Stimulated activated CD8-positive, alpha-beta memory T cell treated with anti-CD3 and anti-CD28 coated beads, Interleukin-2, amount 100 ng/mL, for 48 hours (primary cell): ENCODE measurements at regions not wholly inside any gene's neighbourhood (a gene's known extent, or its start where the extent isn't known, plus 50 kb on each side); places are given as distances from the start of the nearest gene placed in this dataset.
"Not testable (repeated sequence)": the region's sequence is repeated elsewhere in the genome, so short reads cannot be mapped to it uniquely, and the experiment has no call there.

Experiments
- DNase-seq, 2 donors: peaks; one replicate each; pipeline ENCODE4 v3.0.0-alpha.2; 2020; ENCODE audit warnings: low read depth in 2 of 2

GRCh38 chr2:58796239-58796910, 555.2 kb upstream of the FANCL start:
- DNase-seq = no peak

- no peak for DNase-seq
Measured at GRCh38 chr2:58794916-58795315, 553.8 kb upstream of the FANCL start.

GRCh38 chr2:58794103-58794502, 553.0 kb upstream of the FANCL start:
- DNase-seq = no peak

DNA sequence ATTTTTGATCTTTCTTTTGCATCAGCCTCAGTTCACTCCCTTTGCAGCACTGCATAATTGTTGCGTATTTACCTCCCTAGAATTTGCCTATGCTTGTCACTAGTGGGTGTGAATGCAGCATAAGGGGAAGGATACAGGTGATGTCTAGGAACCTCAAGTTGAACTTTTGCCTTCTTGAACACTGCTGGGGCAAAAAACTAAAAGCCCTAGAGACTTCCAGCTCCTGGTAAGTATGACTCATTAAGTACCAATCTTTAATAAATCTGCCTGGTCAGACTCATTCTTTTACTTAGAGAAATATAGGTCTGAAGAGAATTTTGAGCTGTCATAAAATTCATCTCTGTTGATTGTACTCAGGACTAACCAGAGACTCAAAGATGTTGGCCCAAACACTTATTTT, 547.3 kb upstream of the FANCL start:
- no peak for DNase-seq

- DNase-seq = no peak
Measured at GRCh38 chr2:58770846-58771245, 529.7 kb upstream of the FANCL start.

DNA sequence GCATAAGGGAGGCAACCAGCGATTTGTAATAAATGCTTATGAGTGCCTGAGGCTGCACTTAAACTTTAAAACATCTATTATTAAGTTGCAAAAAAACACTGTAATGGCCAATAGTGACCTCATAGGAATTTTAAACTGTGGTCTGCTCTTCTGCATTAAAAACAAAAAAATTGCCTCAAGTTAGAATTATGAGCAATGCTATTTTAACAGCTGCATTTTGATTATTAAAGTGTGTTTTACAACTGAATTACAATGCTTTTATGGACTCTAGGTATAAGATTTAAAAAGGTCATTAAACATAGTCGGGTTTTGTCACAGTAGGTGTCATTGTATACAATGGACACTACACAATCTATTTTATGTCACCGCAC, 528.7 kb upstream of the FANCL start:
- DNase-seq = no peak

DNA sequence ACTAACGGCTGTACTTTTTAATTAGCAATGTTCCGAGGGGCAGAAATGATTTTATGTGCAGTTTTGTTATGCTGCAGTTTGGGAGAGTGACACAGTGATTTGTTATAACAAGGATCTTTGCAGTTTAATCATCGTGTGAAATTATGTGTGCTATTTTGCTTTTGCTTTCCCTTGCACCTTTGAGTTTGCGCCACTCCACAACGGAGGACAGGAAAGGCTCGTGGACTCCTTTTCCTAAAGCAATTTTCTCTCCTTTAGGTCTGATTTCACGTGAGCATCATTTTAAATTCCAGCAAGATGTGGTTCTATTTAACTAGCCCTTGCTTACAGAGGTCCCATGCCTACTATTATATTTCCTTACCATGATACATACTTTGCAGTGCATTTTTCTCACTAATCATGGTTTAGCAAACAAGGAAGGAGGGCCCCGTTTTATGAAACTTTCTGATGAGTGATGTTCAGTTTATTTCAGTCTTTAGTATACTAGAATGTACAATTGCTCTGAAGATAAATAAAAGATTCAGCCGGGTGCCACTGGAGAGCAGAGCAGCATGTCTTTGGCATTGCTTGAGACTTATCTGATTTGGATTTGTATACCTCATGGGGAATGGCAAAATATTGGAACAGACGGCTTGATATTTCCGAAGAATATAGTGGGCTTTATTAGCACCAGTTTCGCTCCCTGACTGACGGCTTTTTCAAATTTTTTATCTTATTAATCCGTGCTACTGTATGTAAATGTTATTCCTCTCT, 528.2 kb upstream of the FANCL start:
- DNase-seq = no peak

DNA sequence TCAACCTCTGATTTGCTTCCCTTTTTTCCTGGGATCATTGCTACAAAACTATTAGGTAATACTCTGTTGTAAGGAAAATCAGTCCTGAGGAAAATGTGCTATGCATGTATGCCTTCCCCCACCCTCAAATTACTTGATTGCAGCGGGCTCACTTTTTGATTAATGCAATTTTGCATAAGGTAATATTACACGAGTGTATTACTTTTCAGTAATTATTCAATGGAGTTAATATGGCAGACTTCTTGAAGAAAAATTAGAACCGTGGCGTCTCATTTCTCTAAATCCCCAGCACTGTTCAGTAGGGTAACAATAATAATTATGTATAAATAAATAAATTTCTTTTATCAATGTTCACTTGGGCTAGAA, 527.6 kb upstream of the FANCL start:
- no peak for DNase-seq

GRCh38 chr2:58767828-58768714, 526.9 kb upstream of the FANCL start:
- DNase-seq = no peak

GRCh38 chr2:58764338-58765104, 523.4 kb upstream of the FANCL start:
- no peak for DNase-seq

- peak in 1 of 2 donors; percentile 14 for DNase-seq
Measured at GRCh38 chr2:58762176-58762781, 521.2 kb upstream of the FANCL start.

DNA sequence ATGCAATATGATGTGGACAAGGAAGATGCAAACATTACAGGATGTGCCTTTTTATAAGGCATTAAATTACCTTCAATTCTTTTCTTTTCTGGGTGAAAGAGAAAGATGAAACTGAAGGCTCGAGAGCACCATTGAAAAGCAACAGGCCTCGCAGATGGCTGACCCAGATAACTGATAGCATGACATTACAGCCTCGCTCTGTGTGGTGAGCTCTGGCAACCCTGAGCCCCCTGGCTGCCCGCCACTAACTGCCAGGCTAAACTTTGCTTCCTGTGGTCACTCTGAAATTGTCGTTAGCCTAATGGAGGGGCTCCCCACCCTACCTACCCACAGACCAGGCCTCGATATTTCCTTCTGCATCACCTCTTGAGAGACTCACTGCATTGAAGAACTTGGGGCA, 516.8 kb upstream of the FANCL start:
- DNase-seq = no peak

DNA sequence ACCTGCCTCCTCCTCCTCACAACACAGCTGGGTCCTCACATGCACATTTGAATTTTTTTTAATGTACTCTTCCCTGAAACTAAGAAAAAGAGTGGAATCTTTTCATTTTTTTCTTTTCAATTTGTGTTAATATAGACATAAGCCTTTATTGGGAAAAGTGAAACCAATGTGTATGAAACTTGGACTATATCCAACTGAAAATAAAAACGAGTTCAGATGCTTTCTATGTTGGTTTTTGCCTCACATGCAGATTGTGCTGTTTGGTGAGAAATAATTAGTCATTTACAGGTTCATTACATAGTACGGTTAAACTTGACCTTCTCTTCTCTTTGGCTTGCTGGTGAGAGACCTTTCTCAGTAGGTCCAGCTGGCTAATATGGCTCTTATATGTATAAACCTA, 515.2 kb upstream of the FANCL start:
- no peak for DNase-seq

- DNase-seq = not testable (repeated sequence)
Measured at GRCh38 chr2:58752507-58752906, 511.4 kb upstream of the FANCL start.

DNA sequence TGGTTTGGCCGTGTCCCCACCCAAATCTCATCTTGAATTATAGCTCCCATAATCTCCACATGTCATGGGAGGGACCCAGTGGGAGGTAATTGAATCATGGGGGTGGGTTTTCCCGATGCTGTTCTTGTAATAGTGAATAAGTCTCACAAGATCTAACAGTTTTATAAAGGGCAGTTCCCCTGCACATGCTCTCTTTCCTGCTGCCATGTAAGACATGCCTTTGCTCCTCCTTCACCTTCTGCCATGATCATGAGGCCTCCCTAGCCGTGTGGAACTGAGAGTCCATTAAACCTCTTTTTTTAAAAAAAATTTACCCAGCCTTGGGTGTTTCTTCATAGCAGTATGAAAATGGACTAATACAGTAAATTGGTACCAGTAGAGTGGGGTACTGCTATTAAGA, 510.6 kb upstream of the FANCL start:
- not testable (repeated sequence) for DNase-seq

- DNase-seq = no peak
Measured at GRCh38 chr2:58749041-58749440, 507.9 kb upstream of the FANCL start.

GRCh38 chr2:58745334-58745733, 504.2 kb upstream of the FANCL start:
- not testable (repeated sequence) for DNase-seq

DNA sequence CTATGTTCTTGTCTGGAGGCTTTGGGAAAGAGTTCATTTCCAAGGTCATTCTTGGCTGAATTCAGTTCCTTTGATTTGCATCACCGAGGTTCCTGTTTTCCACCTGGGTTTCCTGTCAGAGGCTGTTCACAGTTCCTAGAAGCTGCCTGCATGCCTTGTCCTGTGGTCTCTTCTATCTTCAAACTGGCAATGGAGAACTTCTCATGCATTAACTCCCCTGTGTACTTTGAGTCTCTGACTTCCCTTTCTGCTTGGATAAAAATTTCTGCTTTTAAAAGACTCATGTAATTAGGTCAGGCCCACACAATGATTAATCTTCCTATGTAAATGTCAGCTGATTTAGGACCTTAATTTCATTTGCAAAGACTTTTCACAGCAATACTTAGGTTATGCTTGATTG, 499.3 kb upstream of the FANCL start:
- no peak for DNase-seq

DNA sequence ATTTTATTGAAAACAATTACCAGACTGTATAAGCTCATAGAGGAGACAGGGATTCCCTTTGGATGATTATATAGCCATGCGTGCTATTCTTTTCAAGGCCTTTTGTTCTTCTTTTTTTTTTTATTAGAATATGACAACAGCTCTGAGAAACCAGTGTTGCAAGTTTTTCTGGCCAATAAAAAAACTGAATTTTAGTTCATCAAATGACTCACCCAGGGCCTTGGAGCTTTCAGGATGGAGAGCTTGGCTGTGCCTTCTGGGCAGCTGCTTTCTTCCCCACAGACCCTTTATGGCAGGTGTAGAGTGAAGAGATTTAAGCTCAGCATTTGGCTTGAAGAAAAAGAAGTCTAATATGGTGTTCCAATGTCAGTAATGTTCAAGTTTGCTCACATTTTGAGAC, 497.9 kb upstream of the FANCL start:
- no peak for DNase-seq

DNA sequence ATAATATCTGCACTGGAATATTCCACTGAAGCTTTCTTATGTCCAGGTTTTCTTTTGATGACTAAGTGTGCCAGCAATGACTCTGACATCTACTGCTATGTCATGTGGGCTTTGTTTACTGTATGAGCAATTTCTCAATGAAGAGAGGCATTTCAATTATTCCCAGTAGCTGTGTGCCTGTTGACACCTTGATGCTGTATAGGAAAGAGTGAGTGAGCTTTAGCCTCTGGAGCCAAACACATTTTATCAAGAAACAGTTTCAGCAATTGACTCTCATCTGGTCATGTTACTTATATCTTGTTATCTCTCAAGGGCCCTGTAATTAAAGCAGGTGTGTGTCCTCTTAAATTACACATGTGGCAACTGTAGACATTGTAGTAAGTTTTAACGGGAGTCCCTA, 493.2 kb upstream of the FANCL start:
- no peak for DNase-seq

- DNase-seq = no peak
Measured at GRCh38 chr2:58732999-58733398, 491.9 kb upstream of the FANCL start.

GRCh38 chr2:58731488-58731869, 490.4 kb upstream of the FANCL start:
- no peak for DNase-seq
